ENCODE measurements at regions not wholly inside any gene's neighbourhood (a gene's known extent, or its start where the extent isn't known, plus 50 kb on each side); places are given as distances from the start of the nearest gene placed in this dataset.
"Not testable (repeated sequence)": the region's sequence is repeated elsewhere in the genome, so short reads cannot be mapped to it uniquely, and the experiment has no call there.

GRCh38 chr5:144994356-144994755 lies 823.7 kb downstream of the KCTD16 start:
- TF ChIP-seq POLR2A (IDR thresholded peaks at IDR 0.05; ENCODE audit: low read depth, low read length); CTCF (conservative IDR thresholded peaks at IDR 0.05; ENCODE audit: low read depth, low read length); CHD1 (IDR thresholded peaks at IDR 0.05; ENCODE audit: low read depth, low read length); FOS (IDR thresholded peaks at IDR 0.05; ENCODE audit: low read depth, low read length); BHLHE40 (IDR thresholded peaks at IDR 0.05; ENCODE audit: low read depth, low read length); RAD21 (IDR thresholded peaks at IDR 0.05; ENCODE audit: low read length); RFX5 (IDR thresholded peaks at IDR 0.05; ENCODE audit: low read depth, low read length); MXI1 (IDR thresholded peaks at IDR 0.05; ENCODE audit: borderline replicate concordance, low read depth, low read length); RCOR1 (IDR thresholded peaks at IDR 0.05; ENCODE audit: insufficient replicate concordance, low read length); CEBPB (IDR thresholded peaks at IDR 0.05; ENCODE audit: low read depth, low read length); SMC3 (IDR thresholded peaks at IDR 0.05; ENCODE audit: low read depth, low read length): not testable (repeated sequence)
- TF ChIP-seq, protein P1, sequence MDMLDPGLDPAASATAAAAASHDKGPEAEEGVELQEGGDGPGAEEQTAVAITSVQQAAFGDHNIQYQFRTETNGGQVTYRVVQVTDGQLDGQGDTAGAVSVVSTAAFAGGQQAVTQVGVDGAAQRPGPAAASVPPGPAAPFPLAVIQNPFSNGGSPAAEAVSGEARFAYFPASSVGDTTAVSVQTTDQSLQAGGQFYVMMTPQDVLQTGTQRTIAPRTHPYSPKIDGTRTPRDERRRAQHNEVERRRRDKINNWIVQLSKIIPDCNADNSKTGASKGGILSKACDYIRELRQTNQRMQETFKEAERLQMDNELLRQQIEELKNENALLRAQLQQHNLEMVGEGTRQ (IDR thresholded peaks at IDR 0.05; ENCODE audit: low read depth, low read length), result not testable (repeated sequence)

Data from IMR-90 (cell line).